Karpas-422 (cell line): ENCODE measurements at regions not wholly inside any gene's neighbourhood (a gene's known extent, or its start where the extent isn't known, plus 50 kb on each side); places are given as distances from the start of the nearest gene placed in this dataset.

Source experiments
- DNase-seq: peaks from one replicate; pipeline ENCODE4 v3.0.0-alpha.2; 2015
- H2AFZ ChIP-seq: fragments of 200-600 bp; sonication (generic); 2 replicates; pipeline ENCODE4 v1.6.1; 2014; ENCODE audit warnings: antibody characterized with exemption, low read length, mixed read lengths
- H3K27ac ChIP-seq: fragments of 200-600 bp; sonication (generic); 2 replicates; pipeline ENCODE4 v1.5.1; 2014; ENCODE audit warnings: mild to moderate bottlenecking, low read length, moderate library complexity
- H3K27me3 ChIP-seq: fragments of 200-600 bp; sonication (generic); 2 replicates; pipeline ENCODE4 v1.6.1; 2014; ENCODE audit warnings: low read length, mixed read lengths
- H3K36me3 ChIP-seq: fragments of 200-600 bp; sonication (generic); 2 replicates; pipeline ENCODE4 v1.6.1; 2014; ENCODE audit warnings: low read length, mixed read lengths; ENCODE audit not compliant: insufficient read depth
- H3K4me1 ChIP-seq: fragments of 200-600 bp; sonication (generic); 2 replicates; pipeline ENCODE4 v1.6.1; 2014; ENCODE audit warnings: mild to moderate bottlenecking, low read length, mixed read lengths
- H3K4me2 ChIP-seq: fragments of 200-600 bp; sonication (generic); 2 replicates; pipeline ENCODE4 v1.6.1; 2014; ENCODE audit warnings: low read length, low read depth, mild to moderate bottlenecking; ENCODE audit not compliant: poor library complexity, severe bottlenecking
- H3K4me3 ChIP-seq: fragments of 200-600 bp; sonication (generic); 2 replicates; pipeline ENCODE4 v1.5.1; 2014; ENCODE audit warnings: mild to moderate bottlenecking, antibody characterized with exemption, low read length, mixed read lengths
- H3K79me2 ChIP-seq: fragments of 200-600 bp; sonication (generic); 2 replicates; pipeline ENCODE4 v1.6.1; 2014; ENCODE audit warnings: mild to moderate bottlenecking, low read length, mixed read lengths
- H3K9ac ChIP-seq: fragments of 200-600 bp; sonication (generic); 2 replicates; pipeline ENCODE4 v1.6.0; 2014; ENCODE audit warnings: low read length
- H3K9me2 ChIP-seq: fragments of 200-600 bp; sonication (generic), shearing (Covaris generic); replicated peaks from 2 replicates; pipeline ENCODE4 v1.6.0; 2014; ENCODE audit warnings: mild to moderate bottlenecking, low read length, moderate library complexity; ENCODE audit not compliant: insufficient read depth
- H3K9me3 ChIP-seq: fragments of 300-700, 200-600 bp; sonication (generic); 2 replicates; pipeline ENCODE4 v1.6.1; 2014; ENCODE audit warnings: low read length, mixed read lengths
- H4K20me1 ChIP-seq: fragments of 200-600 bp; sonication (generic); 2 replicates; pipeline ENCODE4 v1.6.1; 2014; ENCODE audit warnings: mild to moderate bottlenecking, antibody characterized with exemption, low read length, low read depth; ENCODE audit not compliant: insufficient read depth

DNA sequence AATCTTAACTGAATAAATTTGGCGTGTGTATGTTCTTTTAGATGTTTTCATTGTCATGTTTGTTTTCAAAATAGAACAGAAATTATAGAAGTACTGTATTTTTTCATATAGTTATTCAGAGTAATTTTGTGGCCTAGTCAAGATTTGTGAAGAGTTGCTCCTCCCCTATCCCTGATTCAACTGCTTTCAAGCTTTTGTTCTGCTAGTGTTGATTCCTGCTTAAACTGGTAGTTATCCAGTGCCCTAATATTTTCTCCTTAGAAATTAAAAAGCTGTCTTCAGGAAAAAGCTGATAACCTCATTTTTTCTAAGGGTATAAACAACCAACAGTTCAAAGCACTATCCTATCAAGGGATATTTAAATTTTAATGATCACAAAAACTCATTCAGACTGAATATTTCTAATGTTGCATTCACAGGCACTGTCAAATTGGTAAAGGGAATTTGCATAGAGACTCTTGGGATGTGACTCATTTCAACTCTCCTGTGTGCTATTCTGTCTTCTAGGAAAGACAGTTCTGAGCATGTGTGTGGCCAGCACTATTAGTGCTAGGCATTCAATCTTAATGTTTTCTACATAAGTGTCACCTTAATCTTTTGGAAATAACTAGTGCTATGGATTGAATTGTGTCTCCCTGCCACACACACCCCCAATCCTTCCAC, 1776.0 kb downstream of the LRRC4C start:
- Histone ChIP-seq H3K9ac (no peak overlapping the region), H3K79me2 (no peaks in the 10 kb centered on the region), H2AFZ (no peak overlapping the region), H3K9me2 (no peaks in the 10 kb centered on the region), H3K4me1 (no peaks in the 10 kb centered on the region), H3K36me3 (no peaks in the 10 kb centered on the region), H3K9me3 (peaks cover 46% of the 10 kb centered on the region), H3K4me2 (no peak overlapping the region), H4K20me1 (no peaks in the 10 kb centered on the region), H3K27me3 (no peaks in the 10 kb centered on the region), H3K4me3 (no peak overlapping the region), H3K27ac (no peak overlapping the region)
- no peak for DNase-seq

DNA sequence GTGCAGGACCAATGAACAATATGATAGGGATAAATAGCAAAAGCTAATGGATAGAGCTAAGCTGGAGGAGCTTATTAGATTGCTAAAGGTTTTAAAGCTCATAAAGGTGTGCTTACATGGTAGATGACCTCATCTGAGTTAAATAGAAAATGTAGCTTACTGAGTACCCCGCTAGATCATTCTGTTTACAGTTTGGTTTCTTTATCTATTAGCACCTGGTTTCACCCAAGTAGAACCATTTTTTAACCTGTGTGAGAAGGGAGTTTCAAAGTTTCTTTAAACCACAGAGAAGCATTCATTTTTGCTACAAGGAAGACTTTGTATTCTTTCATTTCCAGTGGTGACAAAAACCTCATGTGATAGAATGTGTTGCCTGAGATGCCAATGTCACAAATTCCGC, 1778.0 kb downstream of the LRRC4C start:
- H3K9me2 ChIP-seq = no peaks in the 10 kb centered on the region
- no peak for DNase-seq
- no peak overlapping the region for H3K9ac ChIP-seq
- H4K20me1 ChIP-seq = no peaks in the 10 kb centered on the region
- no peaks in the 10 kb centered on the region for H3K79me2 ChIP-seq
- no peak overlapping the region for H3K27ac ChIP-seq
- H2AFZ ChIP-seq = no peak overlapping the region
- H3K27me3 ChIP-seq = no peaks in the 10 kb centered on the region
- peaks cover 39% of the 10 kb centered on the region for H3K9me3 ChIP-seq
- H3K4me2 ChIP-seq = no peak overlapping the region
- no peaks in the 10 kb centered on the region for H3K36me3 ChIP-seq
- no peak overlapping the region for H3K4me3 ChIP-seq
- no peaks in the 10 kb centered on the region for H3K4me1 ChIP-seq

DNA sequence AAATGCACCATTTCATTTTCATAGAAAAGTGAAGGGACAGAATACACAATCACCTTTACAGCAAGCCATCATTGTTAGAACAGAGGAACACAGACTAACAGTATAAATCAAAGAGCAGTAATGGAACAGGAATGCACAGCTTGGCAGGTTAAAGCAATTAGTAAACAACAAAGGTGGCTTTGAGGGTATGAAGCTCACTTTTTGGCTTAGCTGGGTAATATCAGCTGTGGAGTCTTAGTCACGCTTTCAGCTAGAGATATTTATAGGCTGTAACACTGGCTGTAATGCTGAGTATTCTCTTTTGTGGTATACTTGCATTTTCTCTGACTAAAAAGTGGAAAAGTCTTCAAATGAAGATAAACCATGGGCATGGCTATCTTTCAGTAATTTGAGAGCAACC, 1780.5 kb downstream of the LRRC4C start:
- H3K9ac ChIP-seq = no peak overlapping the region
- no peak overlapping the region for H3K4me2 ChIP-seq
- no peaks in the 10 kb centered on the region for H3K4me1 ChIP-seq
- no peak overlapping the region for H2AFZ ChIP-seq
- no peaks in the 10 kb centered on the region for H4K20me1 ChIP-seq
- H3K36me3 ChIP-seq = no peaks in the 10 kb centered on the region
- no peak overlapping the region for H3K4me3 ChIP-seq
- no peaks in the 10 kb centered on the region for H3K9me2 ChIP-seq
- no peak overlapping the region for H3K27ac ChIP-seq
- no peak for DNase-seq
- H3K79me2 ChIP-seq = no peaks in the 10 kb centered on the region
- H3K9me3 ChIP-seq = peaks cover 35% of the 10 kb centered on the region
- H3K27me3 ChIP-seq = no peaks in the 10 kb centered on the region

DNA sequence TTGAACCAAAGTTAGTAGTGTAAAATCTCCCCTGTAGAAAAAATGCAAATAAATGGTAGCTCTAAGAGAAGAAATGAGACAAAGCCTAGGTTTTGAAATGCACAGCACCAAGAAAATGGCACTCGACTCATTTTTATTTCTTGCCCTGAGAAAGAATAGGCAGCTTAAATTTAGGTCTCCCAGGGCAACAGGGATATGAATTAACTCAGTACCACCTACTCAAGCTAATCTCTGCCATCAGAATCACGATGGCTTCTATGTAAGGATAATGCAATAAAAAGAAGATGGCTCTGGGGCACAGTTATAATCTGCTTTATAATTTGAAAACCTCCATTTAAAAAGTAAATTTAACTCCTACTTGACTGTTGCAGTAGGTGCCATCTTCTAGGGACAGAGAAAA, 1784.3 kb downstream of the LRRC4C start:
- no peak overlapping the region for H3K4me3 ChIP-seq
- H3K9ac ChIP-seq = no peak overlapping the region
- H2AFZ ChIP-seq = no peak overlapping the region
- no peaks in the 10 kb centered on the region for H4K20me1 ChIP-seq
- no peaks in the 10 kb centered on the region for H3K4me1 ChIP-seq
- H3K27me3 ChIP-seq = no peaks in the 10 kb centered on the region
- DNase-seq = no peak
- H3K27ac ChIP-seq = no peak overlapping the region
- no peaks in the 10 kb centered on the region for H3K36me3 ChIP-seq
- H3K4me2 ChIP-seq = no peak overlapping the region
- H3K79me2 ChIP-seq = no peaks in the 10 kb centered on the region
- no peaks in the 10 kb centered on the region for H3K9me2 ChIP-seq
- peaks cover 24% of the 10 kb centered on the region for H3K9me3 ChIP-seq

DNA sequence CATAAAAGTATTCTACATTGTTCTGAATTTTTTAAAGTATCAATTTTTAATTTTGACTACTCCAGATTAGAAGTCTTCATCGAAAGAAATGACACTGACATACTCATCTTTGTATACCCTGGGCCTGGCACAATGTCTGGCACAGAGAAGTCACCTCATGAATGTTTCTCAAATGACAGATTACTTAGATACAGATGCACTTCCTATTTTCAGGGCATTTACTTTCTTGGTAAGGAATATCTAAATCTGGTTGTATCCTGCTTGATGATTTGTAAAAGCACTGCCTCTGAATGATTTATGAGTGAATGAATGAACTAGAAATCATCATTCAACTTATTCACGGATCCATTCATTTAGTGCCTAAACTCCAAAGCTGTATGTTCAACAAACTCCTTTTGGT, 1784.7 kb downstream of the LRRC4C start:
- no peaks in the 10 kb centered on the region for H3K79me2 ChIP-seq
- no peak for DNase-seq
- no peak overlapping the region for H3K9ac ChIP-seq

DNA sequence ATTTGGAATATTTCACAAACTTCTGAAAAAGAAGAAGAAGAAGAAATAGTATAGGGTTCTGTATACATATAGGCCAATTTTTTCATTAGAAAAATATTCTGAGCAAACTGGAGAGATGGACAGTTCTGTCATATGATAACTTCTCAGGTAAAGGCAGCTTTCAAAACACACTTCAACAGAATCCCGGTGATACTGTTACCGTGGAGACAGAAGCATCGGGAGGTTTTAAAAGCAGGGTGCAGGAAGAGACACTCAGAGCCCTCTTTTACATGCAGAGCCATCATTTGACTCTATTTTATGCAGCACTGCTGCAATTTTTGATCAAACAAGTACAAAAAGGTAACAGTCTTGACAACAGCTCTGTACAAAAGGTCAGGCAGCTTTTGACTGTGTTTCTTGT, 1785.4 kb downstream of the LRRC4C start:
- H3K4me1 ChIP-seq = no peaks in the 10 kb centered on the region
- H3K9me2 ChIP-seq = no peaks in the 10 kb centered on the region
- DNase-seq = no peak
- no peaks in the 10 kb centered on the region for H3K79me2 ChIP-seq
- H3K9me3 ChIP-seq = peaks cover 27% of the 10 kb centered on the region
- H3K27ac ChIP-seq = no peak overlapping the region
- H3K27me3 ChIP-seq = no peaks in the 10 kb centered on the region
- no peak overlapping the region for H3K9ac ChIP-seq
- H4K20me1 ChIP-seq = no peaks in the 10 kb centered on the region
- no peaks in the 10 kb centered on the region for H3K36me3 ChIP-seq
- no peak overlapping the region for H2AFZ ChIP-seq
- H3K4me3 ChIP-seq = no peak overlapping the region
- H3K4me2 ChIP-seq = no peak overlapping the region

More for the DNA sequence above, 1784.7 kb downstream of the LRRC4C start:
- Histone ChIP-seq H3K9me2 (no peaks in the 10 kb centered on the region), H3K4me2 (no peak overlapping the region), H3K27ac (no peak overlapping the region), H4K20me1 (no peaks in the 10 kb centered on the region), H3K27me3 (no peaks in the 10 kb centered on the region), H3K9me3 (peaks cover 24% of the 10 kb centered on the region), H3K36me3 (no peaks in the 10 kb centered on the region), H3K4me3 (no peak overlapping the region), H2AFZ (no peak overlapping the region), H3K4me1 (no peaks in the 10 kb centered on the region)

DNA sequence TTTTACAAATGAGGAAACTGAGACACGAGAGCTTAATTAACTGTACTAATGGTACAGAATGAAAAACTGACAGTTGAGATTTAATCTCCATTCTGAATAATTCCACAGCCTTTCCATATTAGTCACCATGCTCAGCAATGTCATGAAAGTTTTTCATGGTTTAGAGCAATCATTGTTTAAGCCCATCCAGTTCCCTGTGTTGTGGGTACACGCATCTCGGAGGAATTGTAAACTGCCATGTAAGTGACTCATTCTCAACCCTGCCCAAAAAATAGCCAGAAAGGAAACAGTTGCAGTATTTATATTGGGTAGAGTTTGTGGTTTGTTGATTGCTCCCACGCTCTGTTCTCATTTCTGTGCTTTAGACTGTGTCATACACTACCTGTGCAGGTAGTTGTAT, 1790.8 kb downstream of the LRRC4C start:
- Histone ChIP-seq H3K9me2 (no peaks in the 10 kb centered on the region), H4K20me1 (no peaks in the 10 kb centered on the region), H3K27me3 (no peaks in the 10 kb centered on the region), H3K4me1 (no peaks in the 10 kb centered on the region), H3K4me3 (no peak overlapping the region), H3K4me2 (no peak overlapping the region), H3K36me3 (no peaks in the 10 kb centered on the region), H3K9me3 (peaks cover 28% of the 10 kb centered on the region), H3K9ac (no peak overlapping the region), H3K27ac (no peak overlapping the region), H2AFZ (no peak overlapping the region), H3K79me2 (no peaks in the 10 kb centered on the region)
- DNase-seq = no peak

DNA sequence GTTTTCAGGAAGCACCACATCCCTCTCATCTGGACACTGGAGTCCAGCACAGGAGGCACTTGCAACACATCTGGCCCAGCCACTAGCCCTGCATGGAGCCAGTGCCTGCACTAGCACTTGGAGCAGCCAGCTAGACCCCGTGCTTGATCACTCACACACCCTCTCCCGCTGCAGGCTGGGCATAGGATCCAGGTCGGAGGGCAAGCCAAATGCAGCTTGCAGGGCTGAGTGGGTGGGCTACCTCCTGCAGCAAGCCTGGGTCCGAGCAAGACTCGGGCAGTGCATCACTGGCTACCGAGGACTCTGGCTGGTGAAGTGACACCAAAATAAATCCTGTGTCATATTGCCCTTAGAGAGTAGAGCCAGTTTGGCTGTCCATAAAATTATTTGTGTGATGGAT, 1795.4 kb downstream of the LRRC4C start:
- peaks cover 31% of the 10 kb centered on the region for H3K9me3 ChIP-seq
- H3K4me1 ChIP-seq = no peaks in the 10 kb centered on the region

DNA sequence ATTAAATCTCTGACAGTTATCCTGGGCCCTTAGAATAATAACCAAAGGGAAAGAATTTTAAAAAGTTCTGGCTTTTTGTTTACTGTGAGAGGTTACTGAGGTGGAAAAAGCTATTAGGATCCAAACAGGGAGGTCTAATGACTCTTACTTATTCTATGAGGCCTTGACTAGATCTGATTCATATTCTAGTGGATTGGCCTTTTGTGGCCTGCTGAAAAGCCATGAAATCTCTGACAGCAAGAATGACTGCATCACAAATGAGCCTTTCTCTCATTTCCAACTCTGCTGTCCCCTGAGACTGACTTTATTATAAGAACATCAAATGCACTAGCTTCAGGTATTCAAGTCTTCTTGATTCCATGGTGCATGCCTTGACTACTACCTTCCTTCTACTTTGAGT, 1797.6 kb downstream of the LRRC4C start:
- Histone ChIP-seq H2AFZ (no peak overlapping the region), H3K27me3 (no peaks in the 10 kb centered on the region), H3K9me3 (peaks cover 14% of the 10 kb centered on the region), H3K9ac (no peak overlapping the region), H3K79me2 (no peaks in the 10 kb centered on the region), H3K36me3 (no peaks in the 10 kb centered on the region), H3K4me3 (no peak overlapping the region), H3K27ac (no peak overlapping the region), H4K20me1 (no peaks in the 10 kb centered on the region), H3K4me2 (no peak overlapping the region), H3K4me1 (no peaks in the 10 kb centered on the region), H3K9me2 (no peaks in the 10 kb centered on the region)
- DNase-seq = no peak

More for the DNA sequence above, 1795.4 kb downstream of the LRRC4C start:
- Histone ChIP-seq H4K20me1 (no peaks in the 10 kb centered on the region), H3K79me2 (no peaks in the 10 kb centered on the region), H3K9me2 (no peaks in the 10 kb centered on the region), H3K27me3 (no peaks in the 10 kb centered on the region), H2AFZ (no peak overlapping the region), H3K27ac (no peak overlapping the region), H3K9ac (no peak overlapping the region), H3K4me2 (no peak overlapping the region), H3K4me3 (no peak overlapping the region), H3K36me3 (no peaks in the 10 kb centered on the region)
- DNase-seq = no peak
